DMS79 (cell line): ENCODE measurements at regions not wholly inside any gene's neighbourhood (a gene's known extent, or its start where the extent isn't known, plus 50 kb on each side); places are given as distances from the start of the nearest gene placed in this dataset.

Experiments used
- DNase-seq: peaks from one replicate; lab custom pipeline; 2025; lab: John Stamatoyannopoulos, UW

DNA sequence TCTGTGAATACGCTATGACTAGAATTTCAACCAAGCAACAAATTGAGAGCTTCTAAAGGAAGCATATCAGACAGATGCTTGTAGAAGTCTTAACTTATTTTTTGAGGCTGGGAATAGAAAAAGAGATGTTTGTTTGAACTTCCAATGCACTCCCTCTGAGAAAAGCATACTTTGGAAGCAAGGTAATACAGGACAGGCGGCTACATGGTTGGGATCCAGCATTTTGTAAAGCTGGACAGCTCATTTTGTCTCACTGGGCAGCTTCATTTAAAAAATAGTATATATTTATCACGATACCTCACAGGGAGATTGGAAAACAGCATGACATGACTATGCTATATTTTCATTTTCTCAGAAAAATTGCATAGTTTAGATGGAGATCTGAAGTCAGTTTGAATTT is 821.3 kb upstream of the API5 start:
- no peak for DNase-seq

DNA sequence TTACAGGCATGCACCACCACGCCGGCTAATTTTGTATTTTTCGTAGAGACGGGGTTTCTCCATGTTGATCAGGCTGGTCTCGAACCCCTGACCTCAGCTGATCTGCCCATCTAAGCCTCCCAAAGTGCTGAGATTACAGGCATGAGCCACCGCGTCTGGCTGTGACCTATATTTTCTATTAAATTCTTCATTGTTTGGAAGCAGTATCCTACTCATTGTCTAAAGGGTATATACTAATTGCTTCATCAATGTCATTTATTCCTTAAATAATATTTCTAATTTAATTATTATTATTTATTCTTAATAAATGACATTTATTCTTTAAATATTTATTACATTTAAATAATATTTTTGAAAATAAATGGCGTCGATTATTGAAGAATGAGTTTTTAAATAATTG is 817.3 kb upstream of the API5 start:
- no peak for DNase-seq

GRCh38 chr11:42498971-42499370 is 812.8 kb upstream of the API5 start:
- DNase-seq = no peak

- DNase-seq = no peak
These were observed 809.6 kb upstream of the API5 start for GRCh38 chr11:42502151-42502550.

DNA sequence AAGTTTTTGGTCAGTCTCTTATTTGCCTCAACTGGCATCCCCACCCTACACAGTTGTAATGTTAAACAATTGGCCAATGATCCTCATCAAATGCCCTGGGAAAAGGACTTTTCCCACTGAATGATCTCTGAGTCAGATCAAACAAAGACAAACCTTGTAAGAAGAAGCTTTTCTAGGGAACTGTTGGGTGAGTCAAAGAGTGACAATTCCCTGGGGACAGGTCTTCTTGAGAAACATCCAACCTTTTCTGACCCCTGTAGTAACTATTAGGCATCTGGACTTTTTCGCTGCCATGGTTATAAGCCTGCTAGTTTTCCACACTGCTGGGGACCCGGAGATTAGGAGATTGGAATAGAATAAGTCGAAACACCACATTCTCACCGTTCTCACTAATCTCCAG is 789.8 kb upstream of the API5 start:
- DNase-seq = no peak

- no peak for DNase-seq
These were observed 787.1 kb upstream of the API5 start for GRCh38 chr11:42524534-42525227.

DNA sequence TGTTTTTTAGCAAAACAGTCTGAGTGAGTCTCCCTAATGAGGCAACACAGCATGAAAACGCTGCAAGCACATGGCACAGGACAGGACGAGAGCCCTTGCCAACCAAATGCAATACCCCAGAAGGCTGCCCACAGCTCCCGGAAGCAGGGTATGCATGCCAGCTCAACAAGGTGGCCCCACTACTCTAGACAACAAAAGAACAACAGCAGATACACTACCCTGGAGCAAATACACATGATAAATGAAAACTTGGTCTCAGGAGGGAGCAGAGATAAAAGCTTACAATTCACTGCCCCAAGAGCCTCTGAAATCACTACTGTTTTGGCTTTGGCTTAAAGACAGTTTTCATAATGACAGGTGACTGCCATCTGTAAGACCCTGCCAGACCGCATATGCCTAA is 785.4 kb upstream of the API5 start:
- no peak for DNase-seq

DNA sequence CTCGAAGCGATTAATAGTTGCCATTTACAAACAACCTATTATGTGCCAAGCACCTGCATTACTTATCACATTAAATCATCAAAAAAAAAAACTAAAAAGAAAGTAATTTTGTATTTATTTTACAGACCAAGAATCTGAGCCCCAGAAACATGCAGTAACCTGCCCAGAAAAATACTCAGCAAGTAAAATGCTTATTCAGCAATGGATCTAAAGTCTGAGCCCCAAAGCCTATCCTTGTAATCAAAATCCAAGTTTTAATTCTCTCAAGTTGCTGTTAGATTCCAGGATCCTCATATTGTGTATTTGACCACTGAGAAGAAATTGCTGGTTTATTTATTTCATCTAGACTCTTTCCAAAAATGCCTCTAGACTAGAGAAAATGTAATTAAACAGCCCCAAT is 783.3 kb upstream of the API5 start:
- no peak for DNase-seq

GRCh38 chr11:42528911-42529310 is 782.9 kb upstream of the API5 start:
- DNase-seq = no peak

DNA sequence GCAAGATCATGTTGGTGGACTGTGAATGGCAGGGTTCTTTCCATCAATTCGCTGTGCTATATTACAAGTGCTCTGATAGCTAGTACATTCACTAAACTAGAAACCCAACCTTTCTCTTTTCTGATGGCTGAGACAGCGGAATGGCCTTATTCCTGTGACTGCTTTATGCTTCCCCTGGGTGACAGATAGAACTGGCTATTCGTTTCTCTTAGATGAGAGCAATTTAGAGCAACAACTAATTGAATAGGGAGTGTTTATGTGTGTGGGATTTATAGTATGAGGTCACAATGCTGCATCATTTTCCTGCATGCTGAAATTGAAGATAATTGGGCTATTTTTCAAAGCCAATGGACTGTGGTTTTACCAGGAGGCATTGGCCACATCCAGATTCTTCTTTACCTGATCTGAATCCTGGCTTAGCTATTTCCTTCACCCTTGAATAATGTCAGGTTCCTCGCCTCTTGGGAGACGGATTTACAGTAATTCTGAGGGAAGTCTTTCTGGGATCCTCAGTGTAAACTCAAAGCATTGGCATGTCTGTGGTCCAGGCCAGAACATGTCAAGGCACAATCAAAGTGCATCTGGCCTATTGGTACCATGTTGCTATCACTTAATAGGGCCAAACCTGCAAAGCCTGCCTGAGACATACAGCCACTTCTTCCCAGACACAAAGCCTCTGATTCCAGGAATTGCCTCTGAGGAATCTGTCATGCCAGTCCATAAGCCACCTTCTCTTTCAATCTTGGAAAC is 775.0 kb upstream of the API5 start:
- no peak for DNase-seq

- no peak for DNase-seq
These were observed 769.5 kb upstream of the API5 start for GRCh38 chr11:42542336-42542735.

GRCh38 chr11:42543844-42544419 is 767.9 kb upstream of the API5 start:
- DNase-seq = no peak

DNA sequence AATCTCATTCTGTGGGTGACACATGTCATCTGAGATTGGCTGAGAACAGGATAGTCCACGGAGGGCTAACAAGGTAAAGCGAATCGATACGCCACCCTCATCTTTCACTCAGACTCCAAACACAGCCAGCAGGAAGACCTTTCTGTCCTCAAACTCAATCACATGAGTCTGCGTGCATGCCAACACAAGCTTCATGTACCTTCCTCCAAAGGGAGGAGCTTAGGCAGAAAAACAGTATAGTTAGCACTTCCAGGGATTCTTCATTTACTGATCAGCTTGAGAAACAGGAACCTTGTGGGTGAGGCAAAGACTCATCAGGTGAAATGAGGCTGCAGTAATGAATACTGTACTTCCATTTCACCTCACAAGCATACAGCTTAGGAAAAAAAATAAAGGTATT is 767.1 kb upstream of the API5 start:
- no peak for DNase-seq

GRCh38 chr11:42545954-42546353 is 765.8 kb upstream of the API5 start:
- DNase-seq = no peak

DNA sequence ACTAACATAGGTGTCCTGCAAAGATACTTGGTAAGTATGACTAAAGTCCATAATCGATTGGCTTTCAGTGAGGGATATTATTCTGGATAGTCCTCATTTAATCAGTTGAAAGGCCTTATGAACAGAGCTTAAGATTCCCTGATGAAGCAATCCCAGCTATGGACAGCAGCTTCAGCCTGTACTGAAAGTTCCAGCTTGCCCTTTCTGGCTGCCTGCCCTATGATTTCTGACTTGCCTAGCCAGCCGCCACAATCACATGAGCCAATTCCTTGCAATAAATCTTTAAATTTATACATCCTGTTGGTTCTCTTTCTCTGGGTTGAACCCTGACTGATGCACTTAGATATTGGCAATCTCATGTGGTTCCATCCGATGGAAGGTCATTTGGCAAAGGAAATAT is 759.0 kb upstream of the API5 start:
- DNase-seq = no peak

DNA sequence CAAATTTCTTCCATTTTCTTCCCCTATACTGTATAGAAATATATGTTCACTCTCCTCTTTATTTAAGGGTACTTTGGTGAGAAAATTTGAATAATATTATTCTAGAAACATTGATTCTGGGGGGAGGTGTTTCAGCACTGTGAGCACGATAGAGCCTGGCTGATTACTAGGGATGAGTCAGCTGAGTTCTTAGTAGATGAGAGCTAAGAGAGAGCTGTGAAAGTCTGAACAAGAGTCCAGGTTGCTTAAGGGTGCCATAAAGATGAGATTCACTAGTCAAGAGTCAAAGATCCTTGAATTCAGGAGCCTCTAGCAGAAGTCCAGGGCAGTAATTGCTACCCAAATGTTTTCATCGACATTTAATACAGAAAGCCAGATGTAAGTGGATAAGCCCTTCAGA is 756.6 kb upstream of the API5 start:
- DNase-seq = no peak

GRCh38 chr11:42571131-42571877 is 740.5 kb upstream of the API5 start:
- DNase-seq = no peak

DNA sequence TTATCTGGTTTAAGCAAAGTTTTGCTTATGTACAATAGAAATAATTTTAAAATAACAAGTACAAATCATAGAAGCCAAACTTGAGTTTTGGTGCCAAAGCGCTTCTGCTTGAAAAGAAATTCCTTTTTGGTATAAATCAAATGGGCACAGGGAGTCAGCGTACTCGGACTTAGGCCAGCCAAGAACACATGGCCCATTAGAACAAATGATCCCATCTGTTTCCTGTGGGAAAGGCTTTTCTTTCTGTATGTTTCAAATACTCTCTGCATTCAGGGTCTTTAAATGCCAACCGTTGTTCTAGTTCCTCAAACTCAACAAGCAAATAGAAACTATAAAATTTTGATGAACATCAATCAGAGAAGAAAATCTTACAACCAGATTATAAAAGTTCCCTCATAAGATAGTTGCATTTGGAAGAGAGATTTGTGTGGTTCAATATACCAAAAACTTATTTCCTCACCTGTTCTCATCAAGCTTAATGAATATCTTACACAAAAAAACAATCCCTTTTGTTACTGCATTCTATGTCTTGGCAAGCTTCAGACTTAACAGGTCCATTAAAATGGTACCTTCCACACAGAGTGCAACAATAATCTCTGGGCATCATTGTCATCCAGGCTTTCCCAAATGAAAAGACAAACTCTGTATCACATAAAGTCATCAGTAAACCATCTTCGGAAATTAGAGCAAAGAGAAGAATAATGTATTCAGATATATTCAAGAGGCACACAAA is 739.8 kb upstream of the API5 start:
- DNase-seq = no peak

DNA sequence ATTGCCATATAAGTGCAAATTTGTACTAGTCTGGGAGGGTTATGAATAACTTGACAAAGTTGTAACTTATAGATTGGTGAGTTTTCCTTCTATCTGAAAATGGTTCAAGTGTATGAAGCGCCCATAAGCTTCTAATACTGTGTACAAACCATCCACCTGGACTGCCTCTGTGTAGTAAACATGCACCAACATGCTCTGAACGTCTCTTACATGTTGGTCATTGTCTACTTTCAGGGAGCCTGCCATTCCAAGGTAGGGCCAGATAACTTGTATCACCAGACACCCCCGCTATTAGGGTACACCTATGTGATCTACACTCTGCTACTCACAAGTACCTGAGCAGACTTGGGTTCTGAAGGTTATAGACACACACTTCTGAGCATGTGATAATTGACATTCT is 735.5 kb upstream of the API5 start:
- no peak for DNase-seq

- no peak for DNase-seq
These were observed 722.5 kb upstream of the API5 start for GRCh38 chr11:42589286-42589685.

- DNase-seq = no peak
These were observed 720.0 kb upstream of the API5 start for GRCh38 chr11:42591841-42592240.

DNA sequence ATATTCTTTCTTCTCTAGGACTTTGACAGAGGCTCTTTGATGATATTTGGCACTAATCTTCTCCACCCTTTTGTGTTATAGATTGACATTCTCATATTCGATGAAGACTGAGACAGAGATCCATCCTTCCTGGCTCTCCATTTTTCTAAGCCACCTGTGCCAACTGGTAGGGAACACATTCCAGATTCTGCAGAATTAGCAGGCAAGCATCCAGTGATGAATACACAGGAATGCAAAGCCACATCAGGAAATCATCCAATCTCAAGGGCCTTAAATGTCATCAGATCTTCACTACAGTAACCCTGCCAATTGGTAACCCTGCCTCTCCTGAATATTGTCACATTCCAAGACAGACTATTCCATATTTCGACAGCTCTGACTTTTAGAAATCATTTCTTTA is 718.4 kb upstream of the API5 start:
- no peak for DNase-seq
